ENCODE measurements at regions not wholly inside any gene's neighbourhood (a gene's known extent, or its start where the extent isn't known, plus 50 kb on each side); places are given as distances from the start of the nearest gene placed in this dataset.
A peak's percentile ranks its signal among the peaks of the same experiment; 100 is the strongest.

GRCh38 chr20:54306985-54307710, 99.3 kb downstream of the PFDN4 start:
- Mint-ChIP-seq H3K27ac (no peak overlapping the region), H3K4me1 (ENCODE audit: low read depth) (peaks cover 20% of the 10 kb centered on the region), H3K27me3 (peaks cover 57% of the 10 kb centered on the region), H3K4me3 (no peak overlapping the region), H3K36me3 (ENCODE audit: low read depth) (no peaks in the 10 kb centered on the region), H3K9me3 (no peaks in the 10 kb centered on the region)

- no peaks in the 10 kb centered on the region for H3K36me3 Mint-ChIP-seq (ENCODE audit: low read depth)
- peaks cover 52% of the 10 kb centered on the region for H3K27me3 Mint-ChIP-seq
- no peak overlapping the region for H3K27ac Mint-ChIP-seq
Measured at GRCh38 chr20:54308804-54309203, 100.9 kb downstream of the PFDN4 start.

GRCh38 chr20:54318892-54319291, 111.0 kb downstream of the PFDN4 start:
- H3K4me1 Mint-ChIP-seq (ENCODE audit: low read depth), result peaks cover 45% of the 10 kb centered on the region
- H3K27ac Mint-ChIP-seq, result peak overlapping the region; percentile 19
- H3K4me3 Mint-ChIP-seq, result no peak overlapping the region
- H3K27me3 Mint-ChIP-seq, result peaks cover 33% of the 10 kb centered on the region
- H3K9me3 Mint-ChIP-seq, result no peaks in the 10 kb centered on the region
- no peaks in the 10 kb centered on the region for H3K36me3 Mint-ChIP-seq (ENCODE audit: low read depth)

More at GRCh38 chr20:54308804-54309203, 100.9 kb downstream of the PFDN4 start:
- Mint-ChIP-seq H3K4me1 (ENCODE audit: low read depth) (peaks cover 23% of the 10 kb centered on the region), H3K9me3 (no peaks in the 10 kb centered on the region), H3K4me3 (no peak overlapping the region)

- H3K27me3 Mint-ChIP-seq, result peaks cover 23% of the 10 kb centered on the region
- H3K36me3 Mint-ChIP-seq (ENCODE audit: low read depth), result no peaks in the 10 kb centered on the region
- H3K4me3 Mint-ChIP-seq, result no peak overlapping the region
- H3K4me1 Mint-ChIP-seq (ENCODE audit: low read depth), result peaks cover 57% of the 10 kb centered on the region
- no peaks in the 10 kb centered on the region for H3K9me3 Mint-ChIP-seq
- peak overlapping the region; percentile 69 for H3K27ac Mint-ChIP-seq
Measured at GRCh38 chr20:54320148-54320607, 112.3 kb downstream of the PFDN4 start.

GRCh38 chr20:54321352-54322087, 113.6 kb downstream of the PFDN4 start:
- Mint-ChIP-seq H3K27ac (peak overlapping the region; percentile 91), H3K9me3 (no peaks in the 10 kb centered on the region), H3K36me3 (ENCODE audit: low read depth) (no peaks in the 10 kb centered on the region), H3K27me3 (peaks cover 12% of the 10 kb centered on the region), H3K4me1 (ENCODE audit: low read depth) (peaks cover 62% of the 10 kb centered on the region), H3K4me3 (peak overlapping the region; percentile 4)

GRCh38 chr20:54323227-54323734, 115.4 kb downstream of the PFDN4 start:
- Mint-ChIP-seq H3K36me3 (ENCODE audit: low read depth) (no peaks in the 10 kb centered on the region), H3K4me1 (ENCODE audit: low read depth) (peaks cover 62% of the 10 kb centered on the region), H3K27me3 (peaks cover 7% of the 10 kb centered on the region), H3K4me3 (no peak overlapping the region), H3K9me3 (no peaks in the 10 kb centered on the region), H3K27ac (peak overlapping the region; percentile 85)

- Mint-ChIP-seq H3K36me3 (ENCODE audit: low read depth) (no peaks in the 10 kb centered on the region), H3K9me3 (no peaks in the 10 kb centered on the region), H3K4me3 (no peak overlapping the region), H3K4me1 (ENCODE audit: low read depth) (peaks cover 56% of the 10 kb centered on the region), H3K27ac (peak overlapping the region; percentile 85), H3K27me3 (peaks cover 7% of the 10 kb centered on the region)
Measured at GRCh38 chr20:54324041-54324440, 116.2 kb downstream of the PFDN4 start.

GRCh38 chr20:54324652-54325285, 116.9 kb downstream of the PFDN4 start:
- H3K27ac Mint-ChIP-seq, result peak overlapping the region; percentile 85
- H3K27me3 Mint-ChIP-seq, result peaks cover 3% of the 10 kb centered on the region
- H3K36me3 Mint-ChIP-seq (ENCODE audit: low read depth), result no peaks in the 10 kb centered on the region
- H3K4me3 Mint-ChIP-seq, result peak overlapping the region; percentile 7
- H3K4me1 Mint-ChIP-seq (ENCODE audit: low read depth), result peaks cover 52% of the 10 kb centered on the region
- H3K9me3 Mint-ChIP-seq, result no peaks in the 10 kb centered on the region

- Mint-ChIP-seq H3K27ac (no peak overlapping the region), H3K27me3 (peaks cover 18% of the 10 kb centered on the region), H3K36me3 (ENCODE audit: low read depth) (no peaks in the 10 kb centered on the region), H3K9me3 (peaks cover 3% of the 10 kb centered on the region), H3K4me1 (ENCODE audit: low read depth) (no peaks in the 10 kb centered on the region), H3K4me3 (no peak overlapping the region)
Measured at GRCh38 chr20:54335299-54335698, 127.4 kb downstream of the PFDN4 start.

GRCh38 chr20:54337144-54337543, 129.3 kb downstream of the PFDN4 start:
- Mint-ChIP-seq H3K9me3 (peaks cover 3% of the 10 kb centered on the region), H3K36me3 (ENCODE audit: low read depth) (no peaks in the 10 kb centered on the region), H3K4me3 (no peak overlapping the region), H3K27ac (no peak overlapping the region), H3K4me1 (ENCODE audit: low read depth) (no peaks in the 10 kb centered on the region), H3K27me3 (peaks cover 11% of the 10 kb centered on the region)

GRCh38 chr20:54339093-54339492, 131.2 kb downstream of the PFDN4 start:
- H3K9me3 Mint-ChIP-seq, result peaks cover 3% of the 10 kb centered on the region
- no peaks in the 10 kb centered on the region for H3K36me3 Mint-ChIP-seq (ENCODE audit: low read depth)
- H3K4me3 Mint-ChIP-seq, result no peak overlapping the region
- peaks cover 14% of the 10 kb centered on the region for H3K27me3 Mint-ChIP-seq
- H3K27ac Mint-ChIP-seq, result no peak overlapping the region
- H3K4me1 Mint-ChIP-seq (ENCODE audit: low read depth), result no peaks in the 10 kb centered on the region

GRCh38 chr20:54340206-54340605, 132.3 kb downstream of the PFDN4 start:
- no peak overlapping the region for H3K4me3 Mint-ChIP-seq
- no peaks in the 10 kb centered on the region for H3K9me3 Mint-ChIP-seq
- no peak overlapping the region for H3K27ac Mint-ChIP-seq
- H3K27me3 Mint-ChIP-seq, result peaks cover 10% of the 10 kb centered on the region
- H3K4me1 Mint-ChIP-seq (ENCODE audit: low read depth), result no peaks in the 10 kb centered on the region
- no peaks in the 10 kb centered on the region for H3K36me3 Mint-ChIP-seq (ENCODE audit: low read depth)

- peaks cover 7% of the 10 kb centered on the region for H3K27me3 Mint-ChIP-seq
Measured at GRCh38 chr20:54340667-54341081, 132.8 kb downstream of the PFDN4 start.

GRCh38 chr20:54342258-54342920, 133.0 kb upstream of the DOK5 start:
- Mint-ChIP-seq H3K27me3 (peaks cover 14% of the 10 kb centered on the region), H3K9me3 (no peaks in the 10 kb centered on the region), H3K4me1 (ENCODE audit: low read depth) (peaks cover 13% of the 10 kb centered on the region), H3K36me3 (ENCODE audit: low read depth) (no peaks in the 10 kb centered on the region), H3K4me3 (no peak overlapping the region), H3K27ac (no peak overlapping the region)

More at GRCh38 chr20:54340667-54341081, 132.8 kb downstream of the PFDN4 start:
- H3K9me3 Mint-ChIP-seq, result no peaks in the 10 kb centered on the region
- no peak overlapping the region for H3K27ac Mint-ChIP-seq
- H3K4me3 Mint-ChIP-seq, result no peak overlapping the region
- H3K4me1 Mint-ChIP-seq (ENCODE audit: low read depth), result peaks cover 4% of the 10 kb centered on the region
- no peaks in the 10 kb centered on the region for H3K36me3 Mint-ChIP-seq (ENCODE audit: low read depth)

All from stimulated activated naive CD8-positive, alpha-beta T cell treated with anti-CD3 and anti-CD28 coated beads, Interleukin-15, Interleukin-2, amounts not matched to agents 100 ng/mL and 50 ng/mL, for 24 hours (primary cell).